ENCODE measurements at regions not wholly inside any gene's neighbourhood (a gene's known extent, or its start where the extent isn't known, plus 50 kb on each side); places are given as distances from the start of the nearest gene placed in this dataset.

DNA sequence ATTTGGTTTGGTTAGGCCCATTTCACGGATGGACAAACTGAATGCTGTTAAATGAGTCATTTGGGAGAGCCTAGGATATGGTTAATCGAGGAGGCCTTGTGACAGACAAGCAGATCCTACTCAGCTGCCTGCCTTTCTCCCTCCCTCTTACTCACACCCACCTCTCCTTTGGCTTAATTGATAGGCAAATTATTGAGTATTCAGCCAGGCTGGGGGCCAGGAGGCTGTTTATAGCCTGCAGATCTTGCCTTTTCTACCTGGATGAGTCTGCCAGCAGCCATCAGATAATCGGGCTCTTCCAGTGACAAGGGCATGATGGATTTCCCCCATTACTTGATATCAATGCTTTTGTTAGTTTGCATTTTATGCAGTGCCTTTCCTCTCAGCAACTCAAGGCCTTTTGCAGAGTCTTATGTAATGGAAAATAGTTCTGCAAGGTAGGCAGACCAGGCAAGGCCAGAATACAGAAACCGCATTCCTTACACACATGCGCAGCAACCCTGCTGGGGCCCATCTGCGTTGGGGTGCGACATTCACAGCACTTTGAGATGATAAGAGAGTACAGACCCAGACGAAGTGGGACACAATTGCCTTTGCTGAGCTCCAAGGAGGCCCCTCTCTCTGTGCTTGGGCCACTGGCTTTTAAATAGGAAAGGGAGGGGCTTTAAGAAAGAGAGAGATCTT is 96.2 kb upstream of the ATP6AP2 start (continued):
- no peak for TF ChIP-seq CTCF (IDR thresholded peaks at IDR 0.05)
- TF ChIP-seq MEF2A (IDR thresholded peaks at IDR 0.05; ENCODE audit: borderline replicate concordance, low read depth): no peak
- TF ChIP-seq ELF1 (IDR thresholded peaks at IDR 0.05): no peak
- no peak for TF ChIP-seq EP300 (IDR thresholded peaks at IDR 0.05; ENCODE audit: borderline replicate concordance in 1 of 2, low read depth in 1 of 2, low read length in 1 of 2)
- TF ChIP-seq GABPA (IDR thresholded peaks at IDR 0.05; ENCODE audit: low read depth): no peak
- TF ChIP-seq RAD21 (IDR thresholded peaks at IDR 0.05; ENCODE audit: low read length): no peak
- TF ChIP-seq FOXM1 (IDR thresholded peaks at IDR 0.05; ENCODE audit: low read depth): no peak
- no peak for TF ChIP-seq FOSL2 (IDR thresholded peaks at IDR 0.05; ENCODE audit: borderline replicate concordance, low read depth)
- no peak for TF ChIP-seq CHD2 (IDR thresholded peaks at IDR 0.05; ENCODE audit: low read length, partially characterized antibody)

DNA sequence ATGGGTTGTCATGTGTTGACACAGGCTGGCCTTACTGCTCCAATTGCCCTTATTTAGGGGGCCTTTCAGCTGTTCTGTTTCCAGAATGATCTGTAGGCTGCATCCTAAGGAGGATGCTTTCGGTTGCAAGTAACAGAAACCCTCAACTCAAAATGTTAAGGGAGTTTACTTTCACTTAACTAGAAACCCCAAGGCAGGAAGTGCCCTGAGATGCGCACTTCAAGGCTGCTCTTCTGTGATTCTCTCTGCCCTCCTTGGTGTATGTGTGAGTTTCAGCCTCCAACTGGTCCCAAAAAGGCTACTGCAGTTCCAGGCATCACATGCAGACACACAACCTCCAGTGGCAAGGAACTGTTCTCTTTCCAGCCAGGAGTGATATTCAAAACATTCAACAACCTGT is 97.3 kb upstream of the ATP6AP2 start:
- Histone ChIP-seq H3K9me3 (no peaks in the 10 kb centered on the region), H3K9ac (no peak overlapping the region), H2AFZ (ENCODE audit: low read depth) (no peak overlapping the region), H3K4me2 (no peak overlapping the region), H3K4me3 (ENCODE audit: low read depth in 2 of 2, low read length in 1 of 2) (no peak overlapping the region), H3K4me1 (ENCODE audit: control insufficient read depth in 1 of 2, insufficient read depth in 2 of 2, low read depth in 1 of 2, low read length in 1 of 2) (no peaks in the 10 kb centered on the region), H3K27me3 (ENCODE audit: insufficient read depth) (no peaks in the 10 kb centered on the region; the same call in 1 of the 2 replicates), H3K79me2 (ENCODE audit: insufficient read depth) (no peaks in the 10 kb centered on the region), H3K27ac (ENCODE audit: low read depth in 2 of 2, low read length in 1 of 2) (no peak overlapping the region), H3F3A (replicated peaks; ENCODE audit: insufficient read depth) (no peaks in the 10 kb centered on the region), H3K36me3 (replicated peaks in 1 of 2; ENCODE audit: control insufficient read depth in 1 of 2, insufficient read depth in 2 of 2, low read length in 1 of 2) (no peaks in the 10 kb centered on the region), H3K9me2 (no peaks in the 10 kb centered on the region), H4K20me1 (ENCODE audit: insufficient read depth) (no peaks in the 10 kb centered on the region)
- CTCF ChIA-PET: interaction anchor here (1.1 kb wide), 1 partner anchor 394 kb away, joined by 3 read pairs; no protein-coding TSS in a partner anchor
- TF ChIP-seq JUND (IDR thresholded peaks at IDR 0.05): no peak
- no peak for TF ChIP-seq FOXM1 (IDR thresholded peaks at IDR 0.05; ENCODE audit: low read depth)
- TF ChIP-seq CHD2 (IDR thresholded peaks at IDR 0.05; ENCODE audit: low read length, partially characterized antibody): no peak
- no peak for TF ChIP-seq YY1 (IDR thresholded peaks at IDR 0.05; ENCODE audit: low read depth)
- TF ChIP-seq ZBTB33 (IDR thresholded peaks at IDR 0.05; ENCODE audit: borderline replicate concordance, low read depth): no peak
- no peak for TF ChIP-seq SMC3 (IDR thresholded peaks at IDR 0.05; ENCODE audit: low read depth, low read length)
- TF ChIP-seq NRF1 (IDR thresholded peaks at IDR 0.05; ENCODE audit: low read depth, low read length): no peak
- TF ChIP-seq TCF12 (IDR thresholded peaks at IDR 0.05): no peak
- no peak for TF ChIP-seq MEF2A (IDR thresholded peaks at IDR 0.05; ENCODE audit: borderline replicate concordance, low read depth)
- no peak for TF ChIP-seq POLR2AphosphoS5 (IDR thresholded peaks at IDR 0.05; ENCODE audit: low read depth, low read length)
- TF ChIP-seq FOSL2 (IDR thresholded peaks at IDR 0.05; ENCODE audit: borderline replicate concordance, low read depth): no peak
- TF ChIP-seq TAF1 (IDR thresholded peaks at IDR 0.05; ENCODE audit: borderline replicate concordance, low read depth, low read length): no peak
- TF ChIP-seq, protein P1, sequence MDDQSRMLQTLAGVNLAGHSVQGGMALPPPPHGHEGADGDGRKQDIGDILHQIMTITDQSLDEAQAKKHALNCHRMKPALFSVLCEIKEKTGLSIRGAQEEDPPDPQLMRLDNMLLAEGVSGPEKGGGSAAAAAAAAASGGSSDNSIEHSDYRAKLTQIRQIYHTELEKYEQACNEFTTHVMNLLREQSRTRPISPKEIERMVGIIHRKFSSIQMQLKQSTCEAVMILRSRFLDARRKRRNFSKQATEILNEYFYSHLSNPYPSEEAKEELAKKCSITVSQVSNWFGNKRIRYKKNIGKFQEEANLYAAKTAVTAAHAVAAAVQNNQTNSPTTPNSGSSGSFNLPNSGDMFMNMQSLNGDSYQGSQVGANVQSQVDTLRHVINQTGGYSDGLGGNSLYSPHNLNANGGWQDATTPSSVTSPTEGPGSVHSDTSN (IDR thresholded peaks at IDR 0.05): no peak
- no peak for TF ChIP-seq RAD21 (IDR thresholded peaks at IDR 0.05; ENCODE audit: low read length)
- no peak for TF ChIP-seq REST (IDR thresholded peaks at IDR 0.05; ENCODE audit: low read depth, low read length)
- no peak for TF ChIP-seq RCOR1 (IDR thresholded peaks at IDR 0.05; ENCODE audit: low read length)
- no peak for TF ChIP-seq MXI1 (IDR thresholded peaks at IDR 0.05; ENCODE audit: low read depth, low read length)
- TF ChIP-seq GABPA (IDR thresholded peaks at IDR 0.05; ENCODE audit: low read depth): no peak
- TF ChIP-seq ELF1 (IDR thresholded peaks at IDR 0.05): no peak
- POLR2A ChIA-PET: no interaction called here
- 42% methylated on average over 2 of the region's 2 CpGs for WGBS (ENCODE audit: low lambda C conversion rate)
- DNase-seq: no peak

Data from SK-N-SH (cell line).